Mammary epithelial cell (primary cell): ENCODE measurements at regions not wholly inside any gene's neighbourhood (a gene's known extent, or its start where the extent isn't known, plus 50 kb on each side); places are given as distances from the start of the nearest gene placed in this dataset.

Experiments used
- CTCF ChIP-seq, 2 donors: IDR thresholded peaks in 1 of 2; conservative IDR thresholded peaks in 1 of 2; 2 replicates each; pipeline ENCODE4 v1.5.1; 2011 to 2012; ENCODE audit warnings: inconsistent platforms in 2 of 2, low read length in 2 of 2, mild to moderate bottlenecking in 2 of 2, control low read depth in 1 of 2, low read depth in 1 of 2; ENCODE audit not compliant: insufficient read depth in 1 of 2; ENCODE audit errors: extremely low read depth in 1 of 2
- EZH2 ChIP-seq: IDR thresholded peaks from 2 replicates; pipeline ENCODE4 v1.6.1; 2012; ENCODE audit warnings: low read length, inconsistent platforms, borderline replicate concordance

DNA sequence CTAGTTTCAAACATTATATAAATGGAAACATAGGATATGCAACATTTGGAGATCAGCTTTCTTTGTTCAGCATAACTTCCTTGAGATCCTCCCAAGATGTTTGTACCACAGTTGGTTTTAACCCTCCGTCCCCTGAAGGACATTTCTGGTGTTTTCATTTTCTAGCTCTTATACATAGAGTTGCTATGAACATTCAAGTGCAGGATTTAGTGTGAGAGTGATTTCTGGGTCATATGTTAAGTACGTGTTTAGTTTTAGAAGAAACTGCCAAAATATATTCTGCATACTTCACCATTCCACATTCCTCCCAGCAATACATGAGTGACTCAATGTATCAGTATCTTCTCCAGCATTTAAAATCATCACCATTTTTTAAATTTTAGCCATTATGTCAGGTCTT lies 588.7 kb upstream of the PFKP start:
- no peak for TF ChIP-seq CTCF (conservative IDR thresholded peaks at IDR 0.05 in 1 of 2, IDR thresholded peaks at IDR 0.05 in 1 of 2; ENCODE audit: extremely low read depth in 1 of 2, insufficient read depth in 1 of 2, low read depth in 1 of 2, low read length in 2 of 2)
- TF ChIP-seq EZH2: no peak
